ENCODE measurements at regions not wholly inside any gene's neighbourhood (a gene's known extent, or its start where the extent isn't known, plus 50 kb on each side); places are given as distances from the start of the nearest gene placed in this dataset.
"Not testable (repeated sequence)": the region's sequence is repeated elsewhere in the genome, so short reads cannot be mapped to it uniquely, and the experiment has no call there.

DNA sequence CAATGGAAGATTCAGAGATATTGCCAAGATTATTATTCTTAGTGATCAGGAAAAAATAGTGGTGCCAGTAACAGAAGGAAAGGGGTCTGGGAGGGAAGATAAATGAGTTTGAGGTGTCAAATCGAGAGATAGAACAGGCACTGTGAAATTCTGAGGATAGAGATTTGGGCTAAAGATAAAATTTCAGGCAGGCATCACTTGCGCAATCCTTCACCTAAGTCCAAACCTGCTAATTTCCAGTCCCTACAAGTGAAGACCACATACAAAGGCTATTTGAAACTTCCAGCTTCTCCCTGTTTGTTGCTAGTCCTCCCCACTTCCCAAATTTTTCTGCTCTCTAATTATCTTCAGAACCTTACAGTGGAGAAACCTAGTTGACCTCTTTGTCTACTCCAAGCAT, 494.6 kb downstream of the MAGEE1 start (continued):
- no peak for TF ChIP-seq SMAD4 (CRISPR knock-in tag; IDR thresholded peaks at IDR 0.05)
- TF ChIP-seq, protein P1, sequence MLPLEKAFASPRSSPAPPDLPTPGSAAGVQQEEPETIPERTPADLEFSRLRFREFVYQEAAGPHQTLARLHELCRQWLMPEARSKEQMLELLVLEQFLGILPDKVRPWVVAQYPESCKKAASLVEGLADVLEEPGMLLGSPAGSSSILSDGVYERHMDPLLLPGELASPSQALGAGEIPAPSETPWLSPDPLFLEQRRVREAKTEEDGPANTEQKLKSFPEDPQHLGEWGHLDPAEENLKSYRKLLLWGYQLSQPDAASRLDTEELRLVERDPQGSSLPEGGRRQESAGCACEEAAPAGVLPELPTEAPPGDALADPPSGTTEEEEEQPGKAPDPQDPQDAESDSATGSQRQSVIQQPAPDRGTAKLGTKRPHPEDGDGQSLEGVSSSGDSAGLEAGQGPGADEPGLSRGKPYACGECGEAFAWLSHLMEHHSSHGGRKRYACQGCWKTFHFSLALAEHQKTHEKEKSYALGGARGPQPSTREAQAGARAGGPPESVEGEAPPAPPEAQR (CRISPR knock-in tag; IDR thresholded peaks at IDR 0.05), result no peak
- no peak for TF ChIP-seq EMX1 (CRISPR knock-in tag; IDR thresholded peaks at IDR 0.05)
- TF ChIP-seq, protein P2, sequence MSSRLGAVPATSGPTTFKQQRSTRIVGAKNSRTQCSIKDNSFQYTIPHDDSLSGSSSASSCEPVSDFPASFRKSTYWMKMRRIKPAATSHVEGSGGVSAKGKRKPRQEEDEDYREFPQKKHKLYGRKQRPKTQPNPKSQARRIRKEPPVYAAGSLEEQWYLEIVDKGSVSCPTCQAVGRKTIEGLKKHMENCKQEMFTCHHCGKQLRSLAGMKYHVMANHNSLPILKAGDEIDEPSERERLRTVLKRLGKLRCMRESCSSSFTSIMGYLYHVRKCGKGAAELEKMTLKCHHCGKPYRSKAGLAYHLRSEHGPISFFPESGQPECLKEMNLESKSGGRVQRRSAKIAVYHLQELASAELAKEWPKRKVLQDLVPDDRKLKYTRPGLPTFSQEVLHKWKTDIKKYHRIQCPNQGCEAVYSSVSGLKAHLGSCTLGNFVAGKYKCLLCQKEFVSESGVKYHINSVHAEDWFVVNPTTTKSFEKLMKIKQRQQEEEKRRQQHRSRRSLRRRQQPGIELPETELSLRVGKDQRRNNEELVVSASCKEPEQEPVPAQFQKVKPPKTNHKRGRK (CRISPR knock-in tag; IDR thresholded peaks at IDR 0.05; ENCODE audit: borderline replicate concordance), result no peak
- TF ChIP-seq ZNF263 (CRISPR knock-in tag; IDR thresholded peaks at IDR 0.05; ENCODE audit: low read depth), result no peak
- no peak for TF ChIP-seq FOXJ3 (CRISPR knock-in tag; IDR thresholded peaks at IDR 0.05; ENCODE audit: borderline replicate concordance)
- TF ChIP-seq, protein P3, sequence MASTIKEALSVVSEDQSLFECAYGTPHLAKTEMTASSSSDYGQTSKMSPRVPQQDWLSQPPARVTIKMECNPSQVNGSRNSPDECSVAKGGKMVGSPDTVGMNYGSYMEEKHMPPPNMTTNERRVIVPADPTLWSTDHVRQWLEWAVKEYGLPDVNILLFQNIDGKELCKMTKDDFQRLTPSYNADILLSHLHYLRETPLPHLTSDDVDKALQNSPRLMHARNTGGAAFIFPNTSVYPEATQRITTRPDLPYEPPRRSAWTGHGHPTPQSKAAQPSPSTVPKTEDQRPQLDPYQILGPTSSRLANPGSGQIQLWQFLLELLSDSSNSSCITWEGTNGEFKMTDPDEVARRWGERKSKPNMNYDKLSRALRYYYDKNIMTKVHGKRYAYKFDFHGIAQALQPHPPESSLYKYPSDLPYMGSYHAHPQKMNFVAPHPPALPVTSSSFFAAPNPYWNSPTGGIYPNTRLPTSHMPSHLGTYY (CRISPR knock-in tag; IDR thresholded peaks at IDR 0.05), result no peak
- TF ChIP-seq CREB1 (CRISPR knock-in tag; IDR thresholded peaks at IDR 0.05), result no peak
- TF ChIP-seq ETV6 (CRISPR knock-in tag; IDR thresholded peaks at IDR 0.05), result no peak
- TF ChIP-seq PRRX2 (CRISPR knock-in tag; IDR thresholded peaks at IDR 0.05), result no peak

DNA sequence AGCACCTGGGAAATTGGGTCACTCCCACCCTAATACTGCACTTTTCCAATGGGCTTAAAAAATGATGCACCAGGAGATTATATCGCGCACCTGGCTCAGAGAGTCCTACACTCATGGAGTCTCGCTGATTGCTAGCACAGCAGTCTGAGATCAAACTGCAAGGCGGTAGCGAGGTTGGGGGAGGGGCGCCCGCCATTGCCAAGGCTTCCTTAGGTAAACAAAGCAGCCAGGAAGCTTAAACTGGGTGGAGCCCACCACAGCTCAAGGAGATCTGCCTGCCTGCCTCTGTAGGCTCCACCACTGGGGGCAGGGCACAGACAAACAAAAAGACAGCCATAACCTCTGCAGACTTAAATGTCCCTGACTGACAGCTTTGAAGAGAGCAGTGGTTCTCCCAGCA, 497.1 kb downstream of the MAGEE1 start:
- H3K27me3 Mint-ChIP-seq (ENCODE audit: low read depth); POLR2A ChIA-PET; H3K4me1 Mint-ChIP-seq; H3K36me3 Mint-ChIP-seq; H3K27ac Mint-ChIP-seq; ATAC-seq; CTCF ChIA-PET: not testable (repeated sequence)
- DNase-seq (ENCODE audit: low spot score), result peak; percentile 62
- Mint-ChIP-seq H3K4me3 (peak overlapping the region; percentile 23; the same call in 1 of the 2 replicates), H3K9me3 (peaks cover 24% of the 10 kb centered on the region)

DNA sequence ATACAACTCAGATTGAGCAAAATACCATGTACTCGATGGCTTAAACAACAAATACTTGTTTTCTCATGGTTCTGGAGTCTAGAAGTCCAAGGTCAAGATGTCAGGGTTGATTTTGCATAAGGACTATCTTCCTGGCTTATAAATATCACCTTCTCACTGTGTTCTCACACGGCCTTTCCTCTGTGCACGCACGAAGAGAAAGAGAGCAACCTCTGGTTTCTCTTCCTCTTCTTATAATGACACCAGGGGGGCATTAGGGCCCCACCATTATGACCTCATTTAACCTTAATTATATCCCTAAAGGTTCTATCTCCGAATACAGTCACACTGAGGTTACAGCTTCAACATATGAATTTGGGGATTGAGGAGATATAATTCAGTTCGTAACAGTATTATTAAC, 504.0 kb downstream of the MAGEE1 start:
- no peak for DNase-seq (ENCODE audit: low spot score)
- Mint-ChIP-seq H3K9me3 (peaks cover 18% of the 10 kb centered on the region), H3K4me1 (no peaks in the 10 kb centered on the region), H3K27me3 (ENCODE audit: low read depth) (no peaks in the 10 kb centered on the region), H3K4me3 (no peak overlapping the region), H3K27ac (no peak overlapping the region), H3K36me3 (peaks cover 9% of the 10 kb centered on the region; the same call in 1 of the 2 replicates)
- TF ChIP-seq ZNF232 (CRISPR knock-in tag; IDR thresholded peaks at IDR 0.05) (no peak), NFE2L1 (CRISPR knock-in tag; IDR thresholded peaks at IDR 0.05) (no peak), FOXJ3 (CRISPR knock-in tag; IDR thresholded peaks at IDR 0.05; ENCODE audit: borderline replicate concordance) (no peak), MYBL2 (CRISPR knock-in tag; IDR thresholded peaks at IDR 0.05) (no peak)
- TF ChIP-seq, protein P1 (CRISPR knock-in tag; IDR thresholded peaks at IDR 0.05), result no peak
- ATAC-seq, result no peak
- ChIA-PET POLR2A (no interaction called here), CTCF (no interaction called here)

DNA sequence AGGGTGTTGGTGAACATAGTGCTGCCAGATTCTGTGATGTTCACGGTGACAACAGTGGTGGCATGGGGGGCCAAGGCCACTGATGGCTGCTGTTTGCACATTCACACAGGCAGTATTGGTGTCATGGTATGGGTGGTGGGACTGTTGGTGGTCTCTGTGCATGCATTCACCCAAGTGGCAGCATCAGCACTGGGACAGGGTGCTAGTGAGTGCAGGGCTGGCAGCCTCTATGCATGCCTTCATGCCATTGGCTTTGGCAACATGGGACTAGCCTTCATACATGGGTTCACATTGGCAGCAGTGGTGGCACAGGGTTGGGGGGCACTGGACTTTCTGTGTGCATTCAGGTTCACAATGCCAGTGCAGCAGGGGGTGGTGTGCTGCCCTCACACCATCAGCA, 489.7 kb upstream of the FGF16 start:
- H3K27me3 Mint-ChIP-seq (ENCODE audit: low read depth), result peaks cover 18% of the 10 kb centered on the region
- H3K36me3 Mint-ChIP-seq, result peaks cover 4% of the 10 kb centered on the region; the same call in 1 of the 2 replicates
- H3K9me3 Mint-ChIP-seq, result peaks cover 44% of the 10 kb centered on the region
- DNase-seq (ENCODE audit: low spot score), result no peak
- no peak overlapping the region for H3K27ac Mint-ChIP-seq
- POLR2A ChIA-PET, result no interaction called here
- H3K4me1 Mint-ChIP-seq, result no peaks in the 10 kb centered on the region
- CTCF ChIA-PET, result no interaction called here
- H3K4me3 Mint-ChIP-seq, result no peak overlapping the region
- ATAC-seq, result no peak
- TF ChIP-seq ZNF138 (CRISPR knock-in tag; conservative IDR thresholded peaks at IDR 0.05) (no peak), JAZF1 (CRISPR knock-in tag; IDR thresholded peaks at IDR 0.05) (no peak), TP53 (CRISPR knock-in tag; IDR thresholded peaks at IDR 0.05) (no peak), KAT7 (CRISPR knock-in tag; IDR thresholded peaks at IDR 0.05; ENCODE audit: borderline replicate concordance) (no peak), NFE2L1 (CRISPR knock-in tag; IDR thresholded peaks at IDR 0.05) (no peak), ESRRA (CRISPR knock-in tag; IDR thresholded peaks at IDR 0.05; ENCODE audit: borderline replicate concordance) (no peak), ZNF671 (CRISPR knock-in tag; IDR thresholded peaks at IDR 0.05) (no peak), TCF7 (CRISPR knock-in tag; IDR thresholded peaks at IDR 0.05; ENCODE audit: low read depth) (no peak), MYBL2 (CRISPR knock-in tag; IDR thresholded peaks at IDR 0.05) (no peak), HMGA2 (CRISPR knock-in tag; IDR thresholded peaks at IDR 0.05) (no peak), GABPB1 (CRISPR knock-in tag; IDR thresholded peaks at IDR 0.05) (no peak)
- TF ChIP-seq, protein P4, sequence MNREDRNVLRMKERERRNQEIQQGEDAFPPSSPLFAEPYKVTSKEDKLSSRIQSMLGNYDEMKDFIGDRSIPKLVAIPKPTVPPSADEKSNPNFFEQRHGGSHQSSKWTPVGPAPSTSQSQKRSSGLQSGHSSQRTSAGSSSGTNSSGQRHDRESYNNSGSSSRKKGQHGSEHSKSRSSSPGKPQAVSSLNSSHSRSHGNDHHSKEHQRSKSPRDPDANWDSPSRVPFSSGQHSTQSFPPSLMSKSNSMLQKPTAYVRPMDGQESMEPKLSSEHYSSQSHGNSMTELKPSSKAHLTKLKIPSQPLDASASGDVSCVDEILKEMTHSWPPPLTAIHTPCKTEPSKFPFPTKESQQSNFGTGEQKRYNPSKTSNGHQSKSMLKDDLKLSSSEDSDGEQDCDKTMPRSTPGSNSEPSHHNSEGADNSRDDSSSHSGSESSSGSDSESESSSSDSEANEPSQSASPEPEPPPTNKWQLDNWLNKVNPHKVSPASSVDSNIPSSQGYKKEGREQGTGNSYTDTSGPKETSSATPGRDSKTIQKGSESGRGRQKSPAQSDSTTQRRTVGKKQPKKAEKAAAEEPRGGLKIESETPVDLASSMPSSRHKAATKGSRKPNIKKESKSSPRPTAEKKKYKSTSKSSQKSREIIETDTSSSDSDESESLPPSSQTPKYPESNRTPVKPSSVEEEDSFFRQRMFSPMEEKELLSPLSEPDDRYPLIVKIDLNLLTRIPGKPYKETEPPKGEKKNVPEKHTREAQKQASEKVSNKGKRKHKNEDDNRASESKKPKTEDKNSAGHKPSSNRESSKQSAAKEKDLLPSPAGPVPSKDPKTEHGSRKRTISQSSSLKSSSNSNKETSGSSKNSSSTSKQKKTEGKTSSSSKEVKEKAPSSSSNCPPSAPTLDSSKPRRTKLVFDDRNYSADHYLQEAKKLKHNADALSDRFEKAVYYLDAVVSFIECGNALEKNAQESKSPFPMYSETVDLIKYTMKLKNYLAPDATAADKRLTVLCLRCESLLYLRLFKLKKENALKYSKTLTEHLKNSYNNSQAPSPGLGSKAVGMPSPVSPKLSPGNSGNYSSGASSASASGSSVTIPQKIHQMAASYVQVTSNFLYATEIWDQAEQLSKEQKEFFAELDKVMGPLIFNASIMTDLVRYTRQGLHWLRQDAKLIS (CRISPR knock-in tag; IDR thresholded peaks at IDR 0.05; ENCODE audit: borderline replicate concordance), result no peak

Data from WTC11 (cell line).